HG02642 (cell line): ENCODE measurements at regions not wholly inside any gene's neighbourhood (a gene's known extent, or its start where the extent isn't known, plus 50 kb on each side); places are given as distances from the start of the nearest gene placed in this dataset.
A peak's percentile ranks its signal among the peaks of the same experiment; 100 is the strongest.
"Not testable (repeated sequence)": the region's sequence is repeated elsewhere in the genome, so short reads cannot be mapped to it uniquely, and the experiment has no call there.

Experiments used
- ATAC-seq: cut with Tn5 transposase; IDR thresholded peaks from one replicate; pipeline ENCODE4 v1.9.1; 2021; ENCODE audit warnings: mild to moderate bottlenecking; ENCODE audit not compliant: unreplicated experiment, poor library complexity

GRCh38 chr3:153864793-153865192 is 256.4 kb upstream of the ARHGEF26 start:
- ATAC-seq, result no peak

- ATAC-seq, result no peak
Measured at GRCh38 chr3:153866901-153867300, 254.3 kb upstream of the ARHGEF26 start.

- not testable (repeated sequence) for ATAC-seq
Measured at GRCh38 chr3:153874348-153874747, 246.8 kb upstream of the ARHGEF26 start.

- ATAC-seq, result no peak
Measured at GRCh38 chr3:153880493-153880892, 240.7 kb upstream of the ARHGEF26 start.

- no peak for ATAC-seq
Measured at GRCh38 chr3:153881201-153881600, 240.0 kb upstream of the ARHGEF26 start.

GRCh38 chr3:153885359-153885758 is 235.8 kb upstream of the ARHGEF26 start:
- no peak for ATAC-seq

- ATAC-seq, result peak; percentile 47
Measured at GRCh38 chr3:153889905-153890334, 231.3 kb upstream of the ARHGEF26 start.

- no peak for ATAC-seq
Measured at GRCh38 chr3:153892126-153892525, 229.1 kb upstream of the ARHGEF26 start.

GRCh38 chr3:153894857-153895256 is 226.3 kb upstream of the ARHGEF26 start:
- ATAC-seq, result no peak

GRCh38 chr3:153896197-153896596 is 225.0 kb upstream of the ARHGEF26 start:
- no peak for ATAC-seq

- ATAC-seq, result peak; percentile 79
Measured at GRCh38 chr3:153897025-153897723, 224.0 kb upstream of the ARHGEF26 start.

GRCh38 chr3:153897842-153898241 is 223.3 kb upstream of the ARHGEF26 start:
- ATAC-seq, result peak; percentile 82

GRCh38 chr3:153901152-153901551 is 220.0 kb upstream of the ARHGEF26 start:
- ATAC-seq, result no peak

- ATAC-seq, result no peak
Measured at GRCh38 chr3:153901991-153902390, 219.2 kb upstream of the ARHGEF26 start.

GRCh38 chr3:153903430-153903829 is 217.8 kb upstream of the ARHGEF26 start:
- ATAC-seq, result peak; percentile 91

GRCh38 chr3:153906366-153906765 is 214.8 kb upstream of the ARHGEF26 start:
- ATAC-seq, result no peak

GRCh38 chr3:153910387-153910786 is 210.8 kb upstream of the ARHGEF26 start:
- no peak for ATAC-seq

- ATAC-seq, result no peak
Measured at GRCh38 chr3:153911116-153911515, 210.1 kb upstream of the ARHGEF26 start.

GRCh38 chr3:153919773-153920172 is 201.4 kb upstream of the ARHGEF26 start:
- no peak for ATAC-seq

GRCh38 chr3:153921826-153922225 is 199.4 kb upstream of the ARHGEF26 start:
- ATAC-seq, result no peak

- no peak for ATAC-seq
Measured at GRCh38 chr3:153925841-153926514, 195.2 kb upstream of the ARHGEF26 start.

GRCh38 chr3:153927107-153927506 is 194.1 kb upstream of the ARHGEF26 start:
- ATAC-seq, result no peak
